OCI-LY1 (cell line): ENCODE measurements at regions not wholly inside any gene's neighbourhood (a gene's known extent, or its start where the extent isn't known, plus 50 kb on each side); places are given as distances from the start of the nearest gene placed in this dataset.

Source experiments
- EZH2 ChIP-seq: fragments of 200-600 bp; sonication (generic), shearing (Covaris generic); IDR thresholded peaks from 2 replicates; pipeline ENCODE4 v1.8.0; 2017; ENCODE audit warnings: borderline replicate concordance, mixed run types, mild to moderate bottlenecking, antibody characterized with exemption, low read length, moderate library complexity, mixed read lengths
- TF ChIP-seq, protein P1 (sequence below): fragments of 200-600 bp; sonication (generic), shearing (Covaris generic); IDR thresholded peaks from 2 replicates; pipeline ENCODE4 v1.5.1; 2017; ENCODE audit warnings: mild to moderate bottlenecking, antibody characterized with exemption, low read length, moderate library complexity, mixed read lengths

DNA sequence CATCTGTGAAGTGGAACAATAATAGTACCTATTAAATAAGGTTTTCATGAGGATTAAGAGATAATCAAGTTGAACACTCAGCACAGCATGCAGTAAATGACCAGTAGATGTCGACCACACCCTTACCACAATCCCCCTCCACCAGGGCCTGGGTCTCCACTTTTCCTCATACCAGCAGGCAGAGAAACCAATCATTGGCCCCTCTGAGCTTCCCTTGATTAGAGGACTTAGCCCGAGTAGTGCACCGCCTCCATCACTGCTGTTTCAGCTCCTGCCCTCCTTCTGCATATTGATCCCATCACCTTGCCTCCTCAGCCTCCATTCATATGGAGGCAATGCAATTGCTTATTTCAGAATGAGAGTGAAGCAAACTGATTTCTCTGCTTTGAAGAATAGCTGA is 96.5 kb upstream of the CDH11 start:
- TF ChIP-seq, protein P1, sequence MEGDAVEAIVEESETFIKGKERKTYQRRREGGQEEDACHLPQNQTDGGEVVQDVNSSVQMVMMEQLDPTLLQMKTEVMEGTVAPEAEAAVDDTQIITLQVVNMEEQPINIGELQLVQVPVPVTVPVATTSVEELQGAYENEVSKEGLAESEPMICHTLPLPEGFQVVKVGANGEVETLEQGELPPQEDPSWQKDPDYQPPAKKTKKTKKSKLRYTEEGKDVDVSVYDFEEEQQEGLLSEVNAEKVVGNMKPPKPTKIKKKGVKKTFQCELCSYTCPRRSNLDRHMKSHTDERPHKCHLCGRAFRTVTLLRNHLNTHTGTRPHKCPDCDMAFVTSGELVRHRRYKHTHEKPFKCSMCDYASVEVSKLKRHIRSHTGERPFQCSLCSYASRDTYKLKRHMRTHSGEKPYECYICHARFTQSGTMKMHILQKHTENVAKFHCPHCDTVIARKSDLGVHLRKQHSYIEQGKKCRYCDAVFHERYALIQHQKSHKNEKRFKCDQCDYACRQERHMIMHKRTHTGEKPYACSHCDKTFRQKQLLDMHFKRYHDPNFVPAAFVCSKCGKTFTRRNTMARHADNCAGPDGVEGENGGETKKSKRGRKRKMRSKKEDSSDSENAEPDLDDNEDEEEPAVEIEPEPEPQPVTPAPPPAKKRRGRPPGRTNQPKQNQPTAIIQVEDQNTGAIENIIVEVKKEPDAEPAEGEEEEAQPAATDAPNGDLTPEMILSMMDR = no peak
- TF ChIP-seq EZH2 = no peak
